ENCODE measurements at regions not wholly inside any gene's neighbourhood (a gene's known extent, or its start where the extent isn't known, plus 50 kb on each side); places are given as distances from the start of the nearest gene placed in this dataset.

DNA sequence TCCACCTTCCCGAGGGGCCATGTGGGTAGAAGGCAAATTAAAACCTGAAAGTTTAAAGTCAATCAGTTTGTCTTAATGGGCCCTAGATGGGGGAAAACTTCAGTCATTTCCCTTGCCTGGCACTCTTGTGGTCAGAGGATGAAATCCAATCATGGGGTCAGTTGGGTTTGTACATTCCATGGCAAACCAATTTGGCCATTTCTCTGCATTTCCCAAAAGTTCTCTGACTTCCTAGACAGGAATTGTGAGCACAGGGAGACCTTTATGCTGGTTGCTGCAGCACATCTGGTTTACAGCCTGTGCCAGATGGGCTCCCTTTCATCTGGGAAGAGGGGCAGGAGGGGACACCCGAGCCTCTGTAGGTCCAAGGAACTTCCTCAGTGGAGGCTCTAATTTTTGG is 113.0 kb downstream of the CYP26A1 start:
- Histone ChIP-seq H3K4me3 (ENCODE audit: insufficient read depth, low read depth, low read length) (no peak overlapping the region), H3K4me1 (ENCODE audit: insufficient read depth, low read length) (no peaks in the 10 kb centered on the region), H4K20me1 (ENCODE audit: insufficient read depth, low read length) (no peaks in the 10 kb centered on the region), H3K9me3 (ENCODE audit: insufficient read depth, low read depth, low read length) (no peaks in the 10 kb centered on the region), H3K9ac (ENCODE audit: low read length) (no peak overlapping the region), H2AFZ (ENCODE audit: low read depth, low read length) (no peak overlapping the region), H3K79me2 (ENCODE audit: insufficient read depth, low read length) (no peaks in the 10 kb centered on the region), H3K4me2 (ENCODE audit: low read length) (no peak overlapping the region), H3K27ac (ENCODE audit: low read depth, low read length) (no peak overlapping the region), H3K36me3 (ENCODE audit: insufficient read depth, low read length) (no peaks in the 10 kb centered on the region), H3K27me3 (ENCODE audit: insufficient read depth, low read length) (no peaks in the 10 kb centered on the region)
- H3K27me3 Mint-ChIP-seq (ENCODE audit: low read depth, unreplicated experiment), result no peaks in the 10 kb centered on the region
- no peak overlapping the region for H3K4me3 Mint-ChIP-seq (ENCODE audit: unreplicated experiment)
- peaks cover 2% of the 10 kb centered on the region for H3K4me1 Mint-ChIP-seq (ENCODE audit: low read depth, unreplicated experiment)
- peaks cover 3% of the 10 kb centered on the region for H3K9me3 Mint-ChIP-seq (ENCODE audit: unreplicated experiment)
- TF ChIP-seq, protein P1, sequence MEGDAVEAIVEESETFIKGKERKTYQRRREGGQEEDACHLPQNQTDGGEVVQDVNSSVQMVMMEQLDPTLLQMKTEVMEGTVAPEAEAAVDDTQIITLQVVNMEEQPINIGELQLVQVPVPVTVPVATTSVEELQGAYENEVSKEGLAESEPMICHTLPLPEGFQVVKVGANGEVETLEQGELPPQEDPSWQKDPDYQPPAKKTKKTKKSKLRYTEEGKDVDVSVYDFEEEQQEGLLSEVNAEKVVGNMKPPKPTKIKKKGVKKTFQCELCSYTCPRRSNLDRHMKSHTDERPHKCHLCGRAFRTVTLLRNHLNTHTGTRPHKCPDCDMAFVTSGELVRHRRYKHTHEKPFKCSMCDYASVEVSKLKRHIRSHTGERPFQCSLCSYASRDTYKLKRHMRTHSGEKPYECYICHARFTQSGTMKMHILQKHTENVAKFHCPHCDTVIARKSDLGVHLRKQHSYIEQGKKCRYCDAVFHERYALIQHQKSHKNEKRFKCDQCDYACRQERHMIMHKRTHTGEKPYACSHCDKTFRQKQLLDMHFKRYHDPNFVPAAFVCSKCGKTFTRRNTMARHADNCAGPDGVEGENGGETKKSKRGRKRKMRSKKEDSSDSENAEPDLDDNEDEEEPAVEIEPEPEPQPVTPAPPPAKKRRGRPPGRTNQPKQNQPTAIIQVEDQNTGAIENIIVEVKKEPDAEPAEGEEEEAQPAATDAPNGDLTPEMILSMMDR (IDR thresholded peaks at IDR 0.05; ENCODE audit: insufficient read depth, low read depth, low read length), result no peak
- TF ChIP-seq EZH2 (IDR thresholded peaks at IDR 0.05; ENCODE audit: insufficient read depth, low read length), result no peak
- FAIRE-seq (no peak), DNase-seq (ENCODE audit: low read depth) (peak; percentile 20)
- no peak overlapping the region for H3K27ac Mint-ChIP-seq (ENCODE audit: unreplicated experiment)
- H3K36me3 Mint-ChIP-seq (ENCODE audit: low read depth, unreplicated experiment), result no peaks in the 10 kb centered on the region

DNA sequence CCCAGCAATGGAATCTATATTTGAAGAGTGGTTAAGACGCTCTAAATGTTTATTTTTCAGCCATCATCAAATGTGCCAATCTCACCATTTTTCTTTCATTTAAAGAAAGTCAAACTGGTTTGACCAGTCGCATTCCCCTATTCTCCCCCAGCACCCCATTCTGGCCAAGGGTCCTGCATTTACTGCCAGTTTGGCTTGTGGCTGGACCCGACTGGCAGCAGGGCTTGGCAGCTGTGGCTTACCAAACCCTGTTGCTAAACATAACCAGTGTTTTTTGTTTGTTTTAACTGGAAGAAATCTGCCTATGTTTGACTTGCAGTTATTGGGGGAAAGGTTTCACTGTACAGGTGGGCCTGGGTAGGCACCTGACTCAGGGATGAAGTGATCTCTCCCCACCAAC is 116.3 kb downstream of the CYP26A1 start:
- Histone ChIP-seq H3K4me1 (ENCODE audit: insufficient read depth, low read length) (no peaks in the 10 kb centered on the region), H2AFZ (ENCODE audit: low read depth, low read length) (no peak overlapping the region), H3K9ac (ENCODE audit: low read length) (no peak overlapping the region), H3K27ac (ENCODE audit: low read depth, low read length) (no peak overlapping the region), H3K27me3 (ENCODE audit: insufficient read depth, low read length) (no peaks in the 10 kb centered on the region), H3K9me3 (ENCODE audit: insufficient read depth, low read depth, low read length) (no peaks in the 10 kb centered on the region), H3K36me3 (ENCODE audit: insufficient read depth, low read length) (no peaks in the 10 kb centered on the region), H3K4me2 (ENCODE audit: low read length) (no peak overlapping the region), H4K20me1 (ENCODE audit: insufficient read depth, low read length) (no peaks in the 10 kb centered on the region), H3K4me3 (ENCODE audit: insufficient read depth, low read depth, low read length) (no peak overlapping the region), H3K79me2 (ENCODE audit: insufficient read depth, low read length) (no peaks in the 10 kb centered on the region)
- no peak overlapping the region for H3K4me3 Mint-ChIP-seq (ENCODE audit: unreplicated experiment)
- H3K27me3 Mint-ChIP-seq (ENCODE audit: low read depth, unreplicated experiment), result no peaks in the 10 kb centered on the region
- DNase-seq (ENCODE audit: low read depth), result no peak
- FAIRE-seq, result no peak
- TF ChIP-seq, protein P1 (IDR thresholded peaks at IDR 0.05; ENCODE audit: insufficient read depth, low read depth, low read length), result no peak
- no peak for TF ChIP-seq EZH2 (IDR thresholded peaks at IDR 0.05; ENCODE audit: insufficient read depth, low read length)
- no peak overlapping the region for H3K27ac Mint-ChIP-seq (ENCODE audit: unreplicated experiment)
- no peaks in the 10 kb centered on the region for H3K4me1 Mint-ChIP-seq (ENCODE audit: low read depth, unreplicated experiment)
- H3K36me3 Mint-ChIP-seq (ENCODE audit: low read depth, unreplicated experiment), result no peaks in the 10 kb centered on the region
- H3K9me3 Mint-ChIP-seq (ENCODE audit: unreplicated experiment), result peaks cover 2% of the 10 kb centered on the region

DNA sequence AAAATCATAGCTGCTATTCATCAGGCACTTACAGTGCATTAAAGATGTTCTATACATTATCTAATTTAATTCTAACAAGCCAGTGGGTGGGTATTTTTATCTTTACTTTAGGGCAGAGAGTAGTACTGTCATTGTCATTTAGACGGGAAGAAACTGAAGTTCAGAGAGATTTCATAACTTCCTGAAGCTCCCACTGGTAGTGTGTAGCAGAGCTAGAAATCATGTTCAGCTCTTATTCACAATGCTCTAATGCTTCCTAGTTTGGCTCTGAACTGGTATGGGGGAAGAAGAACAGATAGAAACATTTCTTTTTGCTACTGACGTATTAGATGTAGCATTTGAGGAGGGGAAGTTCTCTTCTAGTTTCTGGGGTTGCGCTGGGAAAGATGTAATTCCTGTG is 116.7 kb downstream of the CYP26A1 start:
- H3K4me1 ChIP-seq (ENCODE audit: insufficient read depth, low read length), result no peaks in the 10 kb centered on the region
- H3K79me2 ChIP-seq (ENCODE audit: insufficient read depth, low read length), result no peaks in the 10 kb centered on the region
- no peak for FAIRE-seq
- Mint-ChIP-seq H3K36me3 (ENCODE audit: low read depth, unreplicated experiment) (no peaks in the 10 kb centered on the region), H3K9me3 (ENCODE audit: unreplicated experiment) (no peaks in the 10 kb centered on the region), H3K4me1 (ENCODE audit: low read depth, unreplicated experiment) (no peaks in the 10 kb centered on the region), H3K4me3 (ENCODE audit: unreplicated experiment) (no peak overlapping the region), H3K27me3 (ENCODE audit: low read depth, unreplicated experiment) (no peaks in the 10 kb centered on the region), H3K27ac (ENCODE audit: unreplicated experiment) (no peak overlapping the region)
- H3K9me3 ChIP-seq (ENCODE audit: insufficient read depth, low read depth, low read length), result no peaks in the 10 kb centered on the region
- H3K27ac ChIP-seq (ENCODE audit: low read depth, low read length), result no peak overlapping the region
- no peak overlapping the region for H2AFZ ChIP-seq (ENCODE audit: low read depth, low read length)
- no peak overlapping the region for H3K4me2 ChIP-seq (ENCODE audit: low read length)
- TF ChIP-seq, protein P1 (IDR thresholded peaks at IDR 0.05; ENCODE audit: insufficient read depth, low read depth, low read length), result no peak
- no peak for TF ChIP-seq EZH2 (IDR thresholded peaks at IDR 0.05; ENCODE audit: insufficient read depth, low read length)
- no peak overlapping the region for H3K4me3 ChIP-seq (ENCODE audit: insufficient read depth, low read depth, low read length)
- no peaks in the 10 kb centered on the region for H3K36me3 ChIP-seq (ENCODE audit: insufficient read depth, low read length)
- H4K20me1 ChIP-seq (ENCODE audit: insufficient read depth, low read length), result no peaks in the 10 kb centered on the region
- H3K9ac ChIP-seq (ENCODE audit: low read length), result no peak overlapping the region
- H3K27me3 ChIP-seq (ENCODE audit: insufficient read depth, low read length), result no peaks in the 10 kb centered on the region
- no peak for DNase-seq (ENCODE audit: low read depth)

Measured in astrocyte (in vitro differentiated cells and primary cell).